H9 (cell line): ENCODE measurements at regions not wholly inside any gene's neighbourhood (a gene's known extent, or its start where the extent isn't known, plus 50 kb on each side); places are given as distances from the start of the nearest gene placed in this dataset.

Source experiments
- DNase-seq: peaks from one replicate; pipeline ENCODE4 v3.0.0-alpha.2; 2017
- H2AFZ ChIP-seq: one replicate; pipeline ENCODE4 v1.6.1; 2013; ENCODE audit warnings: mild to moderate bottlenecking, low read length, control low read depth, moderate library complexity
- H2AK5ac ChIP-seq: 2 replicates; pipeline ENCODE4 v1.6.1; 2013; ENCODE audit warnings: low read length, control low read depth, mixed read lengths; ENCODE audit not compliant: insufficient read length
- H2BK120ac ChIP-seq: one replicate; pipeline ENCODE4 v1.6.1; 2013; ENCODE audit warnings: low read depth, mild to moderate bottlenecking, low read length, control low read depth, inconsistent platforms; ENCODE audit not compliant: poor library complexity, severe bottlenecking
- H2BK12ac ChIP-seq: 2 replicates; pipeline ENCODE4 v1.6.1; 2013; ENCODE audit warnings: low read length, control low read depth, mixed read lengths, low read depth; ENCODE audit not compliant: insufficient read length
- H2BK15ac ChIP-seq: 2 replicates; pipeline ENCODE4 v1.6.1; 2013; ENCODE audit warnings: low read depth, low read length, control low read depth
- H2BK20ac ChIP-seq: one replicate; pipeline ENCODE4 v1.6.1; 2013; ENCODE audit warnings: low read depth, mild to moderate bottlenecking, low read length, control low read depth, inconsistent platforms; ENCODE audit not compliant: poor library complexity, severe bottlenecking
- H2BK5ac ChIP-seq: 2 replicates; pipeline ENCODE4 v1.6.1; 2013; ENCODE audit warnings: low read length, control low read depth, mixed read lengths; ENCODE audit not compliant: insufficient read length
- H3K14ac ChIP-seq: 2 replicates; pipeline ENCODE4 v1.6.1; 2013; ENCODE audit warnings: low read length, control low read depth; ENCODE audit not compliant: insufficient read depth
- H3K18ac ChIP-seq: 2 replicates; pipeline ENCODE4 v1.6.1; 2013; ENCODE audit warnings: low read depth, mild to moderate bottlenecking, mixed read lengths, low read length, control low read depth; ENCODE audit not compliant: insufficient read length
- H3K23ac ChIP-seq: 2 replicates; pipeline ENCODE4 v1.6.1; 2013; ENCODE audit warnings: low read length, control low read depth, mixed read lengths, low read depth; ENCODE audit not compliant: insufficient read length
- H3K23me2 ChIP-seq: 2 replicates; pipeline ENCODE4 v1.6.1; 2013; ENCODE audit warnings: low read depth, mild to moderate bottlenecking, mixed read lengths, low read length, control low read depth; ENCODE audit not compliant: insufficient read length, poor library complexity, severe bottlenecking
- H3K27ac ChIP-seq: 2 replicates; pipeline ENCODE4 v1.5.1; 2013; ENCODE audit warnings: low read length, control low read depth, mixed read lengths, low read depth; ENCODE audit not compliant: insufficient read length
- H3K27me3 ChIP-seq: 2 replicates; pipeline ENCODE4 v1.6.1; 2013; ENCODE audit warnings: low read length, control low read depth, inconsistent platforms; ENCODE audit not compliant: insufficient read depth
- H3K4ac ChIP-seq: 2 replicates; pipeline ENCODE4 v1.6.1; 2013; ENCODE audit warnings: low read depth, mild to moderate bottlenecking, control low read depth, inconsistent platforms, low read length, moderate library complexity
- H3K4me1 ChIP-seq: 2 replicates; pipeline ENCODE4 v1.6.1; 2013; ENCODE audit warnings: low read length, control low read depth, inconsistent platforms; ENCODE audit not compliant: insufficient read depth
- H3K4me2 ChIP-seq: 2 replicates; pipeline ENCODE4 v1.6.1; 2013; ENCODE audit warnings: low read length, control low read depth, mixed read lengths; ENCODE audit not compliant: insufficient read length, insufficient read depth
- H3K56ac ChIP-seq: 2 replicates; pipeline ENCODE4 v1.6.1; 2013; ENCODE audit warnings: low read depth, mild to moderate bottlenecking, mixed read lengths, low read length, control low read depth; ENCODE audit not compliant: insufficient read length
- H3K79me1 ChIP-seq: 2 replicates; pipeline ENCODE4 v1.6.1; 2013; ENCODE audit warnings: low read depth, mild to moderate bottlenecking, moderate library complexity, low read length, control low read depth, inconsistent platforms; ENCODE audit not compliant: insufficient read depth, poor library complexity, severe bottlenecking
- H3K79me2 ChIP-seq: 2 replicates; pipeline ENCODE4 v1.6.1; 2013; ENCODE audit warnings: low read length, control low read depth, inconsistent platforms; ENCODE audit not compliant: insufficient read depth
- H3K9ac ChIP-seq: 2 replicates; pipeline ENCODE4 v1.6.1; 2013; ENCODE audit warnings: low read length, control low read depth, mixed read lengths; ENCODE audit not compliant: insufficient read length; ENCODE audit errors: extremely low read depth
- H3K9me3 ChIP-seq: one replicate; pipeline ENCODE4 v1.6.1; 2013; ENCODE audit warnings: low read depth, low read length, inconsistent platforms; ENCODE audit not compliant: control insufficient read depth
- H3T11ph ChIP-seq: one replicate; pipeline ENCODE4 v1.6.1; 2013; ENCODE audit warnings: mild to moderate bottlenecking, low read length, control low read depth, inconsistent platforms
- H4K20me1 ChIP-seq: one replicate; pipeline ENCODE4 v1.6.1; 2013; ENCODE audit not compliant: control insufficient read depth, insufficient read length, insufficient read depth
- H4K5ac ChIP-seq: 2 replicates; pipeline ENCODE4 v1.6.1; 2013; ENCODE audit warnings: low read depth, mild to moderate bottlenecking, mixed read lengths, low read length, control low read depth; ENCODE audit not compliant: insufficient read length
- H4K8ac ChIP-seq: replicated peaks from 2 replicates; pipeline ENCODE4 v1.6.1; 2013; ENCODE audit warnings: low read length, control low read depth, mixed read lengths, low read depth; ENCODE audit not compliant: insufficient read length
- H4K91ac ChIP-seq: 2 replicates; pipeline ENCODE4 v1.6.1; 2013; ENCODE audit warnings: low read depth, mild to moderate bottlenecking, moderate library complexity, mixed read lengths, low read length, control low read depth; ENCODE audit not compliant: insufficient read length
- H3K27ac Mint-ChIP-seq, 3 experiments: 2 replicates in 2 of 3; 3 replicates in 1 of 3; pipeline ENCODE4 v1.8.0; 2020 to 2021; ENCODE audit warnings: mixed read lengths in 3 of 3, mild to moderate bottlenecking in 1 of 3, moderate library complexity in 1 of 3
- H3K27me3 Mint-ChIP-seq: 2 replicates; pipeline ENCODE4 v1.8.0; 2021; ENCODE audit warnings: low read depth, mild to moderate bottlenecking, moderate library complexity, mixed read lengths
- H3K36me3 Mint-ChIP-seq, 3 experiments: 2 replicates in 2 of 3; 3 replicates in 1 of 3; pipeline ENCODE4 v1.8.0; 2020 to 2021; ENCODE audit warnings: low read depth in 3 of 3, mixed read lengths in 3 of 3; ENCODE audit not compliant: insufficient read depth in 1 of 3
- H3K4me1 Mint-ChIP-seq, 2 experiments: 2 replicates each; pipeline ENCODE4 v1.8.0; 2020; ENCODE audit warnings: mixed read lengths in 2 of 2
- H3K4me3 Mint-ChIP-seq, 2 experiments: 2 replicates in 1 of 2; 3 replicates in 1 of 2; pipeline ENCODE4 v1.8.0; 2020 to 2021; ENCODE audit warnings: mild to moderate bottlenecking in 2 of 2, mixed read lengths in 2 of 2, moderate library complexity in 1 of 2
- H3K9me3 Mint-ChIP-seq, 2 experiments: 2 replicates in 1 of 2; 3 replicates in 1 of 2; pipeline ENCODE4 v1.8.0; 2020; ENCODE audit warnings: mild to moderate bottlenecking in 2 of 2, mixed read lengths in 2 of 2, moderate library complexity in 1 of 2
- WGBS: extraction: QIAGEN DNeasy Blood & Tissue Kit; methylation state at CpG from one replicate; pipeline ENCODE4 v1.1.7; 2013; ENCODE audit warnings: missing lambda C conversion rate, low lambda C conversion rate, mixed read lengths; ENCODE audit not compliant: insufficient read length; ENCODE audit errors: extremely low coverage; 5-methylcytosine and 5-hydroxymethylcytosine counted together
- TF ChIP-seq, protein P1 (sequence below): fragments of 200-600 bp; sonication (generic); conservative IDR thresholded peaks from 3 replicates; pipeline ENCODE4 v1.8.0; 2021; ENCODE audit warnings: antibody characterized with exemption, mild to moderate bottlenecking

DNA sequence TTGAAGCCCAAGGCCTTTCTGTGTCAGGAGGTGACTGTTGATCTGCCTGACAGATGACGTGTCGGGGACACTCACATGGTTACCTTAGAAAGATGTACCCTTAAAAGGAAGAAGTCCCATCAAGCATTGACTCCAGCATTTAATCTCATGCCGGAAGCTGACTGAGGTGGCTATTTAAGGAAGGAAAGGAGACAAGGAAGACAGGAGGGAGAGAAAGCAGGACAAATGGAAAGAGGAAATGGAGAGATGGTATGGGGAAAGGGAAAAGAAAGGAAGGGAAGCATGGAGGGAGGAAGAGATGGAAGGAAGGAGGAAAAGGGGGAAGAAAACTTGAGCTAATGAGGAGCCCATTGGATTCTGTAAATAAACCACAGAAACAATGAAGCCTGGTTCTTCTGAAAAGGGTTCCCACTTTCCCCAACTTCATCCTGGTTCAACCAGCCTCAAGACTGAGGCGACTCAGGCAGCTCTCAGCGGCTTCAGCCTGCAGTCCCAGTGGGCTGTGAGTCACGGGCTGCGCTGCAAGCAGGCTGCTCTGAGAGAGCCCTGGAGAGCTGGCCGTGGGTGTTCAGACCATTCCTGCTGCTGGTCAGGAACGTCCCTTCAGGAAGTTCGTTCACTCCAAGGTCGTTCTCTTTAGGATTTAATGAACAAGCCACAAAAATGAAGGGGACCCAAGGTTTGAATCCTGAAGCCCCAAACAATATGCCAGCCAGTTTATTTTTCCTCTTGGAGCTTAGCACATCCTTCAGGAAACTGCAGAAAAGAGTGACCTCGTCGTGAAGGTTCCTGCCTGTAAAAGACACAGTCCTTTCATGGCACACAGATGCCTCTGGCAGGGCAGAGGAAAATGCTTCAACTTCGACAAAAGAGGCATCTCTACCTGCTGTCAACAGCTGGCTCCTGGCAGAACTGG lies 69.6 kb upstream of the THBS1 start:
- Histone ChIP-seq H2BK5ac (no peak overlapping the region), H3K23me2 (no peaks in the 10 kb centered on the region), H3K56ac (no peak overlapping the region), H3T11ph (no peak overlapping the region), H3K4me1 (no peaks in the 10 kb centered on the region), H3K27ac (no peak overlapping the region), H2BK120ac (no peak overlapping the region), H3K4me2 (no peak overlapping the region), H3K14ac (no peak overlapping the region), H3K23ac (no peak overlapping the region), H3K4ac (no peak overlapping the region), H2AFZ (no peak overlapping the region), H3K9me3 (no peaks in the 10 kb centered on the region), H2AK5ac (no peak overlapping the region), H4K20me1 (no peaks in the 10 kb centered on the region), H3K9ac (no peak overlapping the region), H4K8ac (no peak overlapping the region), H3K79me1 (no peaks in the 10 kb centered on the region), H2BK12ac (no peak overlapping the region), H3K18ac (no peak overlapping the region), H3K27me3 (no peaks in the 10 kb centered on the region), H2BK20ac (no peak overlapping the region), H4K5ac (no peak overlapping the region), H3K79me2 (no peaks in the 10 kb centered on the region), H2BK15ac (no peak overlapping the region), H4K91ac (no peak overlapping the region)
- peaks cover 0 to 2% (median 0%) of the 10 kb centered on the region in 3 experiments; a peak in 2 of 7 replicates for H3K36me3 Mint-ChIP-seq
- no CpG with 5 or more reads among the region's 14 CpGs for WGBS
- H3K4me3 Mint-ChIP-seq: no peak overlapping the region
- H3K9me3 Mint-ChIP-seq: peaks cover 3 to 6% of the 10 kb centered on the region in 2 experiments; a peak in 4 of 5 replicates
- peaks cover 4% of the 10 kb centered on the region; the same call in 1 of the 2 replicates for H3K27me3 Mint-ChIP-seq
- TF ChIP-seq, protein P1, sequence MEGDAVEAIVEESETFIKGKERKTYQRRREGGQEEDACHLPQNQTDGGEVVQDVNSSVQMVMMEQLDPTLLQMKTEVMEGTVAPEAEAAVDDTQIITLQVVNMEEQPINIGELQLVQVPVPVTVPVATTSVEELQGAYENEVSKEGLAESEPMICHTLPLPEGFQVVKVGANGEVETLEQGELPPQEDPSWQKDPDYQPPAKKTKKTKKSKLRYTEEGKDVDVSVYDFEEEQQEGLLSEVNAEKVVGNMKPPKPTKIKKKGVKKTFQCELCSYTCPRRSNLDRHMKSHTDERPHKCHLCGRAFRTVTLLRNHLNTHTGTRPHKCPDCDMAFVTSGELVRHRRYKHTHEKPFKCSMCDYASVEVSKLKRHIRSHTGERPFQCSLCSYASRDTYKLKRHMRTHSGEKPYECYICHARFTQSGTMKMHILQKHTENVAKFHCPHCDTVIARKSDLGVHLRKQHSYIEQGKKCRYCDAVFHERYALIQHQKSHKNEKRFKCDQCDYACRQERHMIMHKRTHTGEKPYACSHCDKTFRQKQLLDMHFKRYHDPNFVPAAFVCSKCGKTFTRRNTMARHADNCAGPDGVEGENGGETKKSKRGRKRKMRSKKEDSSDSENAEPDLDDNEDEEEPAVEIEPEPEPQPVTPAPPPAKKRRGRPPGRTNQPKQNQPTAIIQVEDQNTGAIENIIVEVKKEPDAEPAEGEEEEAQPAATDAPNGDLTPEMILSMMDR: no peak
- H3K27ac Mint-ChIP-seq: peak overlapping the region in 1 of 3 experiments; percentile 58; a peak in 1 of 7 replicates
- peaks cover 0 to 2% of the 10 kb centered on the region in 2 experiments; a peak in 2 of 4 replicates for H3K4me1 Mint-ChIP-seq
- DNase-seq: no peak
